Progenitor cell of endocrine pancreas (in vitro differentiated cells): ENCODE measurements at regions not wholly inside any gene's neighbourhood (a gene's known extent, or its start where the extent isn't known, plus 50 kb on each side); places are given as distances from the start of the nearest gene placed in this dataset.

Source experiments
- DNase-seq: peaks from one replicate; pipeline ENCODE4 v3.0.0; 2021; ENCODE audit warnings: low spot score; ENCODE audit not compliant: unreplicated experiment
- H3K27ac Mint-ChIP-seq: 2 replicates; pipeline ENCODE4 v1.8.0; 2021; ENCODE audit warnings: mild to moderate bottlenecking, moderate library complexity, mixed read lengths
- H3K27me3 Mint-ChIP-seq: 2 replicates; pipeline ENCODE4 v1.8.0; 2021; ENCODE audit warnings: mixed read lengths
- H3K36me3 Mint-ChIP-seq: 2 replicates; pipeline ENCODE4 v1.8.0; 2022; ENCODE audit warnings: mixed read lengths; ENCODE audit not compliant: insufficient read depth
- H3K4me1 Mint-ChIP-seq: 2 replicates; pipeline ENCODE4 v1.8.0; 2021; ENCODE audit warnings: low read depth, mixed read lengths
- H3K4me3 Mint-ChIP-seq: 2 replicates; pipeline ENCODE4 v1.8.0; 2021; ENCODE audit warnings: low read depth, mild to moderate bottlenecking, moderate library complexity, mixed read lengths
- H3K9me3 Mint-ChIP-seq: 2 replicates; pipeline ENCODE4 v1.8.0; 2021; ENCODE audit warnings: low read depth, mixed read lengths
- TF ChIP-seq, protein P1 (sequence below): fragments of 200-600 bp; sonication (generic); IDR thresholded peaks from one replicate; pipeline ENCODE4 v1.5.0; 2021; ENCODE audit warnings: antibody characterized with exemption, mild to moderate bottlenecking; ENCODE audit not compliant: unreplicated experiment

DNA sequence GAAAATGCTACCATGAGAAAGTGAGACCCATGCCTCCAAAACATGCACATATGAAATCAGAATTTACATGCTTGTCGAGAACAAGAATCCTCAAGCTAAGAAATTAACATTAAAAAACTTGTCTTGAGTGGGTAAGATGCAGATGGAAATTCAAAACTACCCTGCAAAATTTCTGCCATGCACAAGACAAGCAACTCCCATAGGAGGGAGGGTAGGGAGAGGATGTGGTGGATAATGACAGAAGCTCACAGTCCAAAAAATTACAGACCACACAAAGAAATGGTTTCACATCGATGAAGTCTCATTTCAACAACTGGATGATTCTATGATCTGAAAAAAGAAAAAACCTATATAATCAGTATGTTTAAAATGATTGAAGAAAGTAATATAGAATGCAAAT is 319.9 kb upstream of the PTGER4 start:
- Mint-ChIP-seq H3K4me1 (no peaks in the 10 kb centered on the region), H3K27ac (no peak overlapping the region), H3K4me3 (no peak overlapping the region), H3K36me3 (no peaks in the 10 kb centered on the region), H3K9me3 (peaks cover 2% of the 10 kb centered on the region), H3K27me3 (no peaks in the 10 kb centered on the region)
- DNase-seq = no peak
- TF ChIP-seq, protein P1, sequence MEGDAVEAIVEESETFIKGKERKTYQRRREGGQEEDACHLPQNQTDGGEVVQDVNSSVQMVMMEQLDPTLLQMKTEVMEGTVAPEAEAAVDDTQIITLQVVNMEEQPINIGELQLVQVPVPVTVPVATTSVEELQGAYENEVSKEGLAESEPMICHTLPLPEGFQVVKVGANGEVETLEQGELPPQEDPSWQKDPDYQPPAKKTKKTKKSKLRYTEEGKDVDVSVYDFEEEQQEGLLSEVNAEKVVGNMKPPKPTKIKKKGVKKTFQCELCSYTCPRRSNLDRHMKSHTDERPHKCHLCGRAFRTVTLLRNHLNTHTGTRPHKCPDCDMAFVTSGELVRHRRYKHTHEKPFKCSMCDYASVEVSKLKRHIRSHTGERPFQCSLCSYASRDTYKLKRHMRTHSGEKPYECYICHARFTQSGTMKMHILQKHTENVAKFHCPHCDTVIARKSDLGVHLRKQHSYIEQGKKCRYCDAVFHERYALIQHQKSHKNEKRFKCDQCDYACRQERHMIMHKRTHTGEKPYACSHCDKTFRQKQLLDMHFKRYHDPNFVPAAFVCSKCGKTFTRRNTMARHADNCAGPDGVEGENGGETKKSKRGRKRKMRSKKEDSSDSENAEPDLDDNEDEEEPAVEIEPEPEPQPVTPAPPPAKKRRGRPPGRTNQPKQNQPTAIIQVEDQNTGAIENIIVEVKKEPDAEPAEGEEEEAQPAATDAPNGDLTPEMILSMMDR = no peak

DNA sequence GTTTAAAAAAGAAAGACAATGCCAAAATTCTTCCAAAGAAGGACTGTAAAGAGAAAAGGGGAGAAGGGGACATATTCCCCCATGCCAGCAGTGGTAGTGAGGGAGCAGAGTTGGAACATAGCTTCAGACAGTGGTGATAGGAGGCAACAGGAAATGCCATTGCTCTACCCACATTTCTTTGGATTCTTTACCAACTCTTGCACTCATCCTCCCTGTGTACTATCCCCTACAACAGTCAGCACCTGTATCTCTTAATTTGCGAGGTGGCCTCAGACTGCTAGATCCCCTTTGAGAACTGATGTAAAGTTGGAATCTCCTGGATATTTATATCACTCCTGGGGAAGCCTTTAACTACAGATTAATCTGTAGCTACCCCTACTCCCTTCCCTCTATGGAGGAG is 320.6 kb upstream of the PTGER4 start:
- Mint-ChIP-seq H3K9me3 (peaks cover 2% of the 10 kb centered on the region), H3K36me3 (no peaks in the 10 kb centered on the region), H3K27ac (no peak overlapping the region), H3K4me3 (no peak overlapping the region), H3K4me1 (no peaks in the 10 kb centered on the region), H3K27me3 (no peaks in the 10 kb centered on the region)
- TF ChIP-seq, protein P1 = no peak
- no peak for DNase-seq

DNA sequence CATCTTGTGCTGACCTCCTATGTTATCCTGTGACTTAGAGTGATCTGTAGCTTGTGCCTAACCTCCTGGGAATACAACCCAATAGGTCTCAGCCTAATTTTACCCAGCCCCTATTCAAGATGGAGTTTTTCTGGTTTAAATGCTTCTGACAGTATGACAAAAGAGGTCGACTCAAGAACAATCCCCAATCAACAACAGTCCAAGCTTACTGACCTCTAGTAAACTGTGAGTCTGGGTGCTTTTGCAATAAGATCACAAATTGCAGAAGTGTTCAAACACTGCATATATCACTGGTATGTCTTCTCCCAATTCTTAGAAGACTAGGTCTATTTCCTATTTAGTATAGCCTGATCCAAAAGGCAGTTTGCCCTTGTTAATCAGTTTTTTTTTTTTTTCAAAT is 323.5 kb upstream of the PTGER4 start:
- Mint-ChIP-seq H3K27ac (no peak overlapping the region), H3K4me3 (no peak overlapping the region), H3K27me3 (no peaks in the 10 kb centered on the region), H3K9me3 (peaks cover under 1% of the 10 kb centered on the region), H3K36me3 (no peaks in the 10 kb centered on the region), H3K4me1 (no peaks in the 10 kb centered on the region)
- TF ChIP-seq, protein P1 = no peak
- DNase-seq = no peak

- Mint-ChIP-seq H3K27ac (no peak overlapping the region), H3K27me3 (no peaks in the 10 kb centered on the region), H3K4me1 (no peaks in the 10 kb centered on the region), H3K9me3 (peaks cover 5% of the 10 kb centered on the region), H3K36me3 (no peaks in the 10 kb centered on the region), H3K4me3 (no peak overlapping the region)
- TF ChIP-seq, protein P1 = no peak
- no peak for DNase-seq
These were observed 323.9 kb upstream of the PTGER4 start for GRCh38 chr5:40355846-40356245.

DNA sequence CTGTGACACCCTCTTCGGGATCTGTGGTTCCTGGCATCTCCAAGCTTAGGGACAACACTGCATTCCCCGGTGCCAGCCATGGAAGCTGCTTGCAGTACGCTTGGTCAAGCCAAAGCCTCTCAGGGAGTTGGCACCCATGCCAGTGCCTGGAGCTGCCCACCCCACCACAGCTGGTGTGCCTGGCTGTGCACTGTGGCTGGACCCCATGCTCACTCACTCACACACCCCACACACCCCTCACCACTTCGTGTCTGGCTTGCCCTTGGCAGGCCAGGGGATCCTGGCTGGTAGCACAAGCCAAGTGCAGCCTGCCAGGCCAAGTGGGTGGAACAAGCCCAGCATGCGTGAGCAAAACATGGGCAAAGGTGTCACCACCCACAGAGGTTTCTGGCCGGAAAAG is 324.5 kb upstream of the PTGER4 start:
- TF ChIP-seq, protein P1 = no peak
- Mint-ChIP-seq H3K27ac (no peak overlapping the region), H3K9me3 (peaks cover 11% of the 10 kb centered on the region), H3K4me1 (no peaks in the 10 kb centered on the region), H3K36me3 (no peaks in the 10 kb centered on the region), H3K27me3 (no peaks in the 10 kb centered on the region), H3K4me3 (no peak overlapping the region)
- DNase-seq = no peak
